Cardiac muscle cell (in vitro differentiated cells and primary cell): ENCODE measurements at regions not wholly inside any gene's neighbourhood (a gene's known extent, or its start where the extent isn't known, plus 50 kb on each side); places are given as distances from the start of the nearest gene placed in this dataset.

Experiments
- DNase-seq, 2 donors: peaks; one replicate each; pipeline versions ENCODE4 v3.0.0 to v3.0.0-alpha.2; 2010 to 2017; ENCODE audit warnings: low read depth in 1 of 2, low spot score in 1 of 2
- H3K27ac ChIP-seq: fragments of 200-600 bp; sonication (generic); 2 replicates; pipeline ENCODE4 v1.5.1; 2016
- H3K27me3 ChIP-seq: fragments of 200-600 bp; sonication (generic); 2 replicates; pipeline ENCODE4 v1.6.0; 2016; ENCODE audit warnings: control low read depth
- H3K36me3 ChIP-seq: fragments of 200-600 bp; sonication (generic); 2 replicates; pipeline ENCODE4 v1.5.1; 2016; ENCODE audit warnings: control low read depth
- H3K4me1 ChIP-seq: fragments of 200-600 bp; sonication (generic); 2 replicates; pipeline ENCODE4 v1.8.1; 2017; ENCODE audit warnings: low read depth, mild to moderate bottlenecking, mixed run types
- H3K4me3 ChIP-seq: fragments of 200-600 bp; sonication (generic); 2 replicates; pipeline ENCODE4 v1.5.1; 2016; ENCODE audit warnings: mild to moderate bottlenecking
- H3K9me3 ChIP-seq: fragments of 200-600 bp; sonication (generic); 2 replicates; pipeline ENCODE4 v1.5.1; 2017; ENCODE audit warnings: low read depth, mild to moderate bottlenecking, control low read depth
- TF ChIP-seq, protein P1 (sequence below): IDR thresholded peaks from 2 replicates; pipeline ENCODE4 v1.5.1; 2012; ENCODE audit warnings: low read depth, mild to moderate bottlenecking, low read length

DNA sequence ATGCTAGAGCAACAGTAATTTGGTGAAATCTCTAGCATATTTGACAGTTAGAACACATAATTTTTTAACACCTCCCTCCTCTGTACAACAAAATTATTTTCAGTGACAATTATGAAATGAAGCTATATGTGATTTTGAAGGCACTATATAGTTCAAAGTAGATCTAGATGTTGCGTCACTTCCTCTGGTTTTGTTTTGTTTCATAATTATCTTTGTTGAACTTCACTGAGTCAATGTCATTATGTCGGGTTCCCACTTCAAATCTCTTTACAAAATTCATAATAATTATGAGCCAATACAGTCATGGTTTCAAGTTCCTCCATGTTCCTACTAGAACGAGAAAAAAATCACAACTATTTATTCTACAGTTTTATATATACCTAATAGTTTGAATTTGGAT, 254.8 kb upstream of the PLXNA2 start:
- Histone ChIP-seq H3K27ac (no peak overlapping the region), H3K36me3 (no peaks in the 10 kb centered on the region), H3K27me3 (no peaks in the 10 kb centered on the region), H3K4me1 (no peaks in the 10 kb centered on the region), H3K4me3 (no peak overlapping the region), H3K9me3 (no peaks in the 10 kb centered on the region)
- TF ChIP-seq, protein P1, sequence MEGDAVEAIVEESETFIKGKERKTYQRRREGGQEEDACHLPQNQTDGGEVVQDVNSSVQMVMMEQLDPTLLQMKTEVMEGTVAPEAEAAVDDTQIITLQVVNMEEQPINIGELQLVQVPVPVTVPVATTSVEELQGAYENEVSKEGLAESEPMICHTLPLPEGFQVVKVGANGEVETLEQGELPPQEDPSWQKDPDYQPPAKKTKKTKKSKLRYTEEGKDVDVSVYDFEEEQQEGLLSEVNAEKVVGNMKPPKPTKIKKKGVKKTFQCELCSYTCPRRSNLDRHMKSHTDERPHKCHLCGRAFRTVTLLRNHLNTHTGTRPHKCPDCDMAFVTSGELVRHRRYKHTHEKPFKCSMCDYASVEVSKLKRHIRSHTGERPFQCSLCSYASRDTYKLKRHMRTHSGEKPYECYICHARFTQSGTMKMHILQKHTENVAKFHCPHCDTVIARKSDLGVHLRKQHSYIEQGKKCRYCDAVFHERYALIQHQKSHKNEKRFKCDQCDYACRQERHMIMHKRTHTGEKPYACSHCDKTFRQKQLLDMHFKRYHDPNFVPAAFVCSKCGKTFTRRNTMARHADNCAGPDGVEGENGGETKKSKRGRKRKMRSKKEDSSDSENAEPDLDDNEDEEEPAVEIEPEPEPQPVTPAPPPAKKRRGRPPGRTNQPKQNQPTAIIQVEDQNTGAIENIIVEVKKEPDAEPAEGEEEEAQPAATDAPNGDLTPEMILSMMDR: no peak
- no peak for DNase-seq

DNA sequence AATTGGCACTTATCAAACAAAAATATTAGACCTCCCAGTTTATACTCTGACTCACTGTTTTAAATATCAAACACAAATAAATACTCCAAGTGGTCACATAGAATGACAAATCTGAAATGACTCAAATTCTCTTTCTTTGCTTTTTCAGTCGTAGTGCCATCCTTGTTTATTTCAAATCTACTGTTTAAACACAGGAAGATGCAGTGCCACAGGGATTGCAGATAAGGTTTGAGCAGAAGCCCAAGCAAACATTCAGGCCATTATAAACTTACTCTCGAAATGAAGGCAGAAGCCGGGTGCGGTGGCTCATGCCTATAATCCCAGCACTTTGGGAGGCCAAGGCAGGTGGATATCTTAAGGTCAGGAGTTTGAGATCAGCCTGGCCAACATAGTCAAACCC, 255.4 kb upstream of the PLXNA2 start:
- Histone ChIP-seq H3K9me3 (no peaks in the 10 kb centered on the region), H3K27ac (no peak overlapping the region)

DNA sequence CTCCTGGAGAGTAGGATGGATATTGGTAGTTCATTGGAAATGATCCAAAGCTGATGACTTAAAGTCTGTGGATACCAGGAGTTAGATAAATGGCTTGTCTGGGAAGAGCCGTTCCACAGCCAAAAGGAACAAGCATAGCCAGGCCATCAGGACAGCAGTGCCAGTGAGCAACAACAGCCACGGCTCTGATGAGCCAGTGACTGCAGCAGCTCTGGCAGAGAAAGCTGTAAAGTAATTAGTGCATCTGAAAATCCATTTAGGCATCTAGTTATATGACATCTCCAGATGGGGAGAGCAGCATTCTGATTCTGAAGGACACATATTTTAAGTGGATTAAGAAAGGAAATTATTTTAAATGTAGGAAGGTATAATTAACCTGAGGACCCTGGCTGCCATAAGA, 256.2 kb upstream of the PLXNA2 start:
- no peaks in the 10 kb centered on the region for H3K4me1 ChIP-seq
- no peaks in the 10 kb centered on the region for H3K9me3 ChIP-seq
- no peak overlapping the region for H3K27ac ChIP-seq
- DNase-seq: no peak
- H3K27me3 ChIP-seq: no peaks in the 10 kb centered on the region
- TF ChIP-seq, protein P1: no peak
- H3K4me3 ChIP-seq: no peak overlapping the region
- no peaks in the 10 kb centered on the region for H3K36me3 ChIP-seq

More for the DNA sequence above, 255.4 kb upstream of the PLXNA2 start:
- no peaks in the 10 kb centered on the region for H3K36me3 ChIP-seq
- TF ChIP-seq, protein P1: no peak
- no peak for DNase-seq
- H3K4me3 ChIP-seq: no peak overlapping the region
- no peaks in the 10 kb centered on the region for H3K4me1 ChIP-seq
- H3K27me3 ChIP-seq: no peaks in the 10 kb centered on the region

DNA sequence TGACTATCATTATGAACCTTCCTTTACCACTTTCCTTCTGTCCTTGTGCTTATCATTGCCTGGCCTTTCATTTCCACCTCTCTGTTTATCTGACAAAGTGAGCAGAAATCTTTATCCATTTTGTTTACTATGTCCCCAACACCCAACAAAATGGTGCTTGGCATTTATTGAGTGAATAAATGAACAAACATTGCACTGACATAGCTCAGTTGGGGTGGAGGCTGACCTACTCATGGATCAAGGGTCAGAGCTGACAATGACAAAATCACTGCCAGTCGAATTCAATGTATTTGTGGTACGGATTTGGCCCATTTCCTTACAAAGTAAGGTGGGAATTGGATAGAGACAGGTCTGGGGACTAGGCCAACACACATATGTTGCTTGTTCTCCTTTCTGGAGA, 257.4 kb upstream of the PLXNA2 start:
- H3K9me3 ChIP-seq: no peaks in the 10 kb centered on the region
- H3K27ac ChIP-seq: no peak overlapping the region
- no peaks in the 10 kb centered on the region for H3K4me1 ChIP-seq
- no peaks in the 10 kb centered on the region for H3K36me3 ChIP-seq
- no peak overlapping the region for H3K4me3 ChIP-seq
- TF ChIP-seq, protein P1: no peak
- no peak for DNase-seq
- no peaks in the 10 kb centered on the region for H3K27me3 ChIP-seq

DNA sequence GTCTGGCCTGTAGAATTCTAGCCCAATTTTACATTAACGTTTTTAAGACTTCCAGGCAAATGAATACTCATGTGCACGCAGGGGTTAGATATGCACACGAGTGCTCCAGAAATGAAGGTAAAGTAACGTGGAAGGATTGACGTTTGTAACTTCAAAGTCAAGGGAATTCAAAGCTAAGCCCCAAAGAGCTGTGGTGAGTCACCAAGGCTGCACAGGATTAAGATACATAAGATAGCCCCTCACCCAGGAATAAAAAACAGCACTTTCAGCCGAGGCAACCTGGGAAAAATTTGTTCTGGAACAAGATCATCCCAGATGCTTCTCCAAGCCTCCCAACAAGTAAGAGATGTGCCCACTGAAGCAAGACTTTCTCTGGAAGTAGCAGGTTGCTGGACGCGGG, 259.6 kb upstream of the PLXNA2 start:
- no peaks in the 10 kb centered on the region for H3K36me3 ChIP-seq
- no peaks in the 10 kb centered on the region for H3K9me3 ChIP-seq
- TF ChIP-seq, protein P1: no peak
- no peak overlapping the region for H3K4me3 ChIP-seq
- H3K27ac ChIP-seq: no peak overlapping the region
- no peaks in the 10 kb centered on the region for H3K4me1 ChIP-seq
- H3K27me3 ChIP-seq: no peaks in the 10 kb centered on the region
- no peak for DNase-seq

DNA sequence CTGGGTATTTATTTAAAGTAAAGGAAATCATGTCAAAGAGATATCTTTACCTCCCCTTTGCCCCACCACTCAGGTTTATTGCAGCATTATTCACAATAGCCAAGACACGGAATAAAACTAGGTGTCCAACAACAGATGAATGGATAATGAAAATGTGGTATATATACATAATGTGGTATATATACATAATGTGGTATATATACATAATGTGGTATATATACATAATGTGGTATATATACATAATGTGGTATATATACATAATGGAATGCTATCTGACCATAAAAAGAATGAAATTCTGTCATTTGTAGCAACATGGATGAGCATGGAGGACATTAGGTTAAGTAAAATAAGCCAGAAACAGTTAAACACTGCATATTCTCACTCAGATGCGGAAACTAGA, 262.6 kb upstream of the PLXNA2 start:
- Histone ChIP-seq H3K27me3 (no peaks in the 10 kb centered on the region), H3K36me3 (no peaks in the 10 kb centered on the region), H3K9me3 (no peaks in the 10 kb centered on the region), H3K4me3 (no peak overlapping the region), H3K27ac (no peak overlapping the region), H3K4me1 (peaks cover 7% of the 10 kb centered on the region)
- TF ChIP-seq, protein P1: no peak
- no peak for DNase-seq
